NCI-H226 (cell line): ENCODE measurements at regions not wholly inside any gene's neighbourhood (a gene's known extent, or its start where the extent isn't known, plus 50 kb on each side); places are given as distances from the start of the nearest gene placed in this dataset.
"Not testable (repeated sequence)": the region's sequence is repeated elsewhere in the genome, so short reads cannot be mapped to it uniquely, and the experiment has no call there.

Experiments
- DNase-seq: peaks from one replicate; pipeline ENCODE4 v3.0.0-alpha.2; 2015

DNA sequence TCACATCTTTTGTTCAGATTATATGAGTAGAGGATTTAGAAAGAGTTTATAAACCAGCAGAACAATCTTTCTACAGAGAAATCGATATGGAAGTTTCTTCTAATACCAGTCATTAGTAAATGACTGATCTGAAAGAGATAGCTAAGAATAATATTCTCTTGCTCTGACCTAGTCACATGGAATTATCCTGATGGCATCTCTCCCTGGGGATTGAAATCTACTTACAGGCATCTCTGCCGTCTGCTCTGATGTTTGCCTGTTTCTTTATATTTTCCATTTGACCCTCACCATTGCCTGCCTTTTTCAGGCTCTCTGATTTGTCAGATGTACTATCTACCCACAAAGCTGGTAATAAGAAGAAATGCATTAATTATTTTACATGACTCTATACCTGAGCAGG, 1157.3 kb downstream of the PCDH7 start:
- DNase-seq = no peak

DNA sequence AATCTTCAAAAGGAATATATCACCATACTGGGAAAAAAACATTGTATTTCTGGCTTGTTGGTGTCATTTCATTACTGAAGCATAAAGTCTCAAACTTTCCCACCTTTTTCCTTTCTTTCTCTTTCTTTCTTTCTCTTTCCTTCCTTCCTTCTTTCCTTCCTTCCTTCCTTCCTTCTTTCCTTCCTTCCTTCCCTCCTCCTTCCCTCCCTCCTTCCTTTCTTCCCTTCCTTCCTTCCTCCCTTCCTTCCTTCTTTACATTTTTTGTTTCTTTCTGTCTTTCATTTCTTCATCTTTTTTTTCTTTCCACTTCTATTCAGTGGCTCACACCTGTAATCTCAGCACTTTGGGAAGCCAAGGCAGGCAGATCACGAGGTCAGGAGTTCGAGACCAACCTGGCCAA, 1160.7 kb downstream of the PCDH7 start:
- not testable (repeated sequence) for DNase-seq

DNA sequence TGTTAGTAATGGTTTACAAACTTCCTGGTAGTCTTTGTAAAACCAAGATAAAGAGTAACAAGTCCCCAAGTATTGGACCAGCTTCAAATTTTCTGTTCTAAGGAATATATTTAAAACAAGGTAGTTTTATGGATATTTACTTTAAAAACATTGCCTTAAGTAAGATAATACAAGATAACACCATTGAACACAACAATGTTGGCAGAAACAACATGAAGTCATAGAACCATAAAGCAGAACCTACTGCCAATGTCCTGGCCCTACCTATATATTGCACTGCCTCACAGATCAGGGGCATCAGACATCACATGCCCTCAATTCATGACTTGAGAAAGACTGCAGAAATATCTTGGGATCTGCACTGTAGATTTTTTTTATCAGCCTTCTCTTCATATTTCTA, 1176.2 kb downstream of the PCDH7 start:
- no peak for DNase-seq

DNA sequence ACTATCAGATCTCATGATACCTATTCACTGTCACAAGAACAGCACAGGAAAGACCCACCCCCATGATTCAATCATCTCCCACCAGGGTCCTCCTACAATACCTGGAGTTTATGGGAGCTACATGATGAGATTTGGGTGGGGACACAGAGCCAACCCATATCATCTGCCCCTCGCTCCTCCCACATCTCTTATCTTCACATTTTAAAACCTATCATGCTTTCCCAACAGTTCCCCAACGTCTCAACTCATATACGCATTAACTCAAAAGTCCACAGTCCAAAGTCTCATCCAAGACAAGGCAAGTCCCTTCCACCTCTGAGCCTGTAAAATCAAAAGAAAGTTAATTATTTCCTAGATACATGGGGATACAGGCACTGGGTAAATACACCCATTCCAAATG, 1185.2 kb downstream of the PCDH7 start:
- DNase-seq = no peak

DNA sequence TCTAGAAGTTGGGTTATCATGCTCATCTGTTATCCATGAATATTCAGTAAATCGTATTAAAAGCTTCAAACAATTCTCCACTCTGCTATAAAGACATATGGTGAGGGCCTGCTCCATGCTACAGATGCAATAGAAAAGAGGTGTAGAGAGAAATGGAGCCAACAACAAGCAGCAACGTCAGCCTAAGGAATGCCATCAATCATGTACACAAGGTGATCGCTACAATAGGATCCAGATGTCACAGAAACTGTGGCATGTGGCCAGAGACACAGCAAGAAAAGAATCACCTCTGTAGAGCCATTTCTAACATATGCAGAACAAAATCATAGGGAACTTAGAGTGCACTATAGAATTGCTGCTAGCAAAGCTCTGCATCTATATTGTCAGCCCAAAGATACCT, 1188.1 kb downstream of the PCDH7 start:
- DNase-seq = no peak

DNA sequence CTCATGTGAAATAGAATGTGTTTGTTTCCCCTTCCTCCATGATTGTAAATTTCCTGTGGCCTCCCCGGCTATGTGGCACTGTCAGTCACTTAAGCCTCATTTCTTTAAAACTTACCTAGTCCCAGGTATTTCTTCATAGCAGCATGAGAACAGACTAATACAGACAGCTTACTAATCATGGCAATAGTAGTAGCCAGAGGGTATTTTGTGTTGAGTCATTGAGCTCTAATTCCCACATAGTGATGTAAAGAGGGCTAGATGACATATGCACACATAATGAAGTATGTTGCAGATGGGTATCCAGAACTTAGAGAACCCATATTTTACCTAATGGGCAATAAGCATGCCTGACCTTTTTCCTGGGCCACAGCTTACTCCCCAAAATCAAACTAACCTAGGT, 1197.2 kb downstream of the PCDH7 start:
- DNase-seq = peak; percentile 22

DNA sequence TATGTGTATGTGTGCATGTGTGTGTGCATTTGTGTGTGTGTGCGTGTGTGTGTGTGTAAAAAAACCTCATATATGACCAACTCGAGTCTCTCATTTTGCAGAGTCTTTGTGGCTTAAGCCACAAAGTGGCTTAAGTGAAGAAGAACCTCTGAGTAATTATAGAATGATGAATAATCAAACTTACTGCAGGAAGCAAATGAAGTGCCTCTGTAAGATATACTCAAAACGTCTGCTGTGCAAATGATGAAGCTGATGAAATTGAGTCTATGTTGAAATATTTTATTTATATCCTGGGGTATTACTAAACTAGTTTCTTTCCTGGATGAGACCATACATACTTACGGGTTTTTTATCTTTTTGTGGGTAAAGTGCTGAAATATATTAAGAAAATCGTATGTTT, 1198.7 kb downstream of the PCDH7 start:
- peak; percentile 23 for DNase-seq

DNA sequence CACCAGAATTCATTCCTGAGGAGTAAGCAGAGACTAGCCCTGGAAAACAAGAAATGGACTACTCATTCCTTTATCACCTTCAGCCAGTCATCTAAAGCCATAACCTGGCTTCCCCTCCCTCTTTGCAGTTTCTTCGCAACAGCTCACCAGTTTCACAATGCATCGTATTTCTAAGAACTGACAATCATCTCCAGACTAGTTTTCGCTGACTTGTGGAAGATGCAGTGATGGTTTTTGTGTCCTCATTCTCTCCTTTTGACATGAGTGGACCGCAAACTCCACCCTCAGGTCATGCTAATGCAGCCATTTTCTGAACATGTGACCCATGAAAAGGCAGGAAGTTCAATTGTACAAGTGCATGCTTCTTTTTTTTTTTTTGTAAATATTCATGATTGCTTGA, 1203.5 kb downstream of the PCDH7 start:
- DNase-seq = no peak

DNA sequence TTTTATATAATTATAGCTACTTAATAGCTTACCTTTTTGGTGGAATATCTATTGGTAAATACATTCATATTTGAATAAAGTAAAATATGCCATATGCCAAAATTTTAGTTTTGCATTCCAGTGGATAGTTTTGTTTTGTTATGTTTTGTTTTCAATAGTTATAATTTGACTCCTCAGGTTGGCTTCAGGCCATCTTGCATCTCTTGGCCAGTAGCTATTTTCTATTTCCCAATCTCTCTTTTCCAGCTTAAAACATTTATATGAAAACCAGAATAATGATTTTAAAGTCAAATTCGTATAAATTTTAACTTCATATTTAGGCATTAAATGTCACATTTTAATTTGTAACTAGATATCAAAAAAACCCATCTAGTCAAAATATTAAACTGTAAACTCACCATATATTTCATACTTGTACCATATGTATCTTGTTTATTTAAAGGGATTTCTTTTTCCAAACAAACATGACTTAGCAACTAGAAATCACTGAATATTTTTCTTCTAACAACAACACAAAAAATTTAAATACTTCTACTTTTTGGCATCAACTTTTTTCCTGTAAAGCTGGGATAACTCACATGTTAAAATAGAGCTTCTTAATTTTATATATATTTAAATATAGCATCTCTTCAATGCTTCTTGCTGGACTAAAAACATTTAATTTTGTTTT, 1209.6 kb downstream of the PCDH7 start:
- no peak for DNase-seq

DNA sequence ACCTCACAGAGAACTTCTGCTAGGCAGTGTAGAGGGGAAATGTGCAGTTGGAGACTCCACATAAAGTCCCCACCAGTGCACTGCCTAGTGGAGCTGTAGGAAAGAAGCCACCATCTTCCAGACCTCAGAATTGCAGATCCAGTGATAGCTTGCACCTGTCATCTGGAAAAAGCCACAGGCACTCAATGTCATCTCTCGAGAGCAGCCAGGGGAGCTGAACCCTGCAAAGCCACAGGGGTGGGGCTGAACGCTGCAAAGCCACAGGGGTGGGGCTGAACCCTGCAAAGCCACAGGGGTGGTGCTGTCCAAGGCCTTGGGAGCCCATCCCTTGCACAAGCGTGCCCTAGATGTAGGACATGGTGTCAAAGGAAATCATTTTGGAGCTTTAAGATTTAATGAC, 1226.3 kb downstream of the PCDH7 start:
- DNase-seq = no peak

DNA sequence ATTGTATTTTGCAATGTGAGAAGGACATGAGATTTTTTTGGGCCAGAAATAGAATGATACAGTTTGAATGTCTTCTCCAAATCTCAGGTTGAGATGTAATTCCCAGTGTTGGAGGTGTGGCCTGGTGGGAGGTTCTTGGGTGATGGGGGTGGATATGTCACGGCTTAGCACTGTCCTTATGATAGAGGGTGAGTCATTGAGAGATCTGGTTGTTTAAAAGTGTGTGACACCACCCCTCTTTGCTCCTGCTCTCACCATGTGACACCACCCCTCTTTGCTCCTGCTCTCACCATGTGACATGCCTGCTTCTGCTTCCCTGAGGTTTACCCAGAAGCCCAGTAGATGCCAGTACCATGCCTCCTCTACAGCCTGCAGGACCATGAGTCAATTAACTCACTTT, 1226.9 kb downstream of the PCDH7 start:
- DNase-seq = no peak

DNA sequence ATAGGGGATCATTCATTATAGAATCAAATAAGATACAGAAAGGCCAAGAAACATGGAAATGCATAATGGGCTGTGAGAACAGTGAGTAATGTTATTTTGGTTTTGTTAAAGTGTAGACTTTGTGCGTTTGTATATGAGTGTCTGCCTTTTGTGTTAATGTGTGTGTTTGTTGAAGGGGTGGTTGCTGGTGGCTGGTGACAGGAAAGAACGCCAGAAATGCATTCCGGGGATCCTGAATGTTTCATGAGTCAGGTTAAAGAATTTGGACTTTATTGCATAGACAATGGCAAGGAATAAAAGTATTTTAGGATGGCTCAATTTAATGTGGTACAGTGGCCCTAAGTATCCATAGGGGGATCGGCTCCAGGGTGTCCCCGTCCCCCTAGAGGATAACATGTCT, 1228.9 kb downstream of the PCDH7 start:
- DNase-seq = no peak

DNA sequence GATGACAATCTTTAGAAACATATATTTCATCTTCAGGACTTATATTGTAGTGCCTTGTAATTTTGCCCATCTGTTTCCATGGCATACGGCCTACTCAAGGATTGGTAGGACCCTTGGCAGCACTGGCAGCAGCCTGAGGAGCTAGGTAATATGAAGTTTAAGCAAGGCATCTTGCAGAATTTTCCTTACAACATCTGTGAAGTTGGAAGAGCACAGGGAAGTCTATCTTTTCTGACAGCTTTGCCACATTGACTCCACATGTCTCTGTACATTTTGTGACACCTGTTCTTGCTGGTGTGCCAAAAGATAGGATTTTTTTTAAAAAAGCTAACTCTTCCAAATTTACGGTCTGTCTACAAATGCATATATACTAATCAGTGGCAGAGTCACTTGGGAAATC, 1235.2 kb downstream of the PCDH7 start:
- DNase-seq = no peak

DNA sequence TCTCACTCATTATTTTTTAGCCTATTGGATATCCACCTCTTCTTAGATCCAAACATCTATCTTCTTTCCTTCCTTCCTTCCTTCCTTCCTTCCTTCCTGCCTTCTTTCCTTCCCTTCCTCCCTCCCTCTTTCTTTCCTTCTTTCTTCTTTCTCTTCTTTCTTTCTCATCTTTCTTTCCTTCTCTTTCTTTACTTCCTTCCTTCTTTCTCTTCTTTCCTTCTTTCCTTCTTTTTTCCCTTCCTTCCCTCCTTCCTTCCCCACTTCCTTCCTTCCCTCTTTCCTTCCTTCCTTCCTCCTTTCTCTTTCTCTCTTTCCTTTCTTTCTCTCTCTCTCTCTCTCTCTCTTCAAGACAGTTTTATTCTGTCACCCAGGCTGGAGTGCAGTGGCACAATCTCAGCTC, 1239.8 kb downstream of the PCDH7 start:
- no peak for DNase-seq

DNA sequence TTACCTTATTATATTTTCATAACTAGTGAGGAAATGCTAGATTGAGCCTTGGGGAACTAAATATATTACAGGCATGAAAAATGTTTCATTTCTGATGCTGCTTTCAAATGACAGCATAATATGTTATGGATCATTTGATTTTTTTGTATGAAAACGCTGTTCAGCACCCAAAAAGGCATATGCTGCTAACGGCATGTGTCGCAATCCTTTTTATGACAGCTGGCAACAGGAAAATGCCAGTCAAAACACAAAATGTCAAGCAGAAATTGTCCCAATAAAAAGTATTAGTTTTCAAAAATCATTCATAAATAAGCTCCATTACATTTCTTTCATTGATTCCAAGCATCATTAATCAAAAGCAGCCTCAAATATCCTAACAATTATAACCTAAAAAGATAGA, 1244.5 kb downstream of the PCDH7 start:
- no peak for DNase-seq

DNA sequence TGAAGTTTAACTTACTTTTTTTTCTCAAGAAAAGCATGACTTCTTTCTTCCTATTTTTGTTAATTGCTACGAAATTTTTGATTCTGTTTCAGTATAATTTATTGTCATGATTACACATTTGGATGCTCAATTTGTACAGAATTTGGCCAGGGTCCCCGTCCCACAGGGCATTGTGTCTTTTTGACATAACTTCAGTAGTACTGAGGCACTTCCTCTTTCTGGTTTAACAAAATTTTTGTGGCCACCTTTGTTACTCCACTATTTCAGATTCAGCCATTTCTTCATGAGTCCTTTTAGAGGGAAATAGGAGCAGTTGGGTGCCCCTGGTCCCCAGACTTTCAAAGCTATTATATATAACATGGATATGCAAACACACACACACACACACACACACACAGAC, 1248.7 kb downstream of the PCDH7 start:
- DNase-seq = no peak

DNA sequence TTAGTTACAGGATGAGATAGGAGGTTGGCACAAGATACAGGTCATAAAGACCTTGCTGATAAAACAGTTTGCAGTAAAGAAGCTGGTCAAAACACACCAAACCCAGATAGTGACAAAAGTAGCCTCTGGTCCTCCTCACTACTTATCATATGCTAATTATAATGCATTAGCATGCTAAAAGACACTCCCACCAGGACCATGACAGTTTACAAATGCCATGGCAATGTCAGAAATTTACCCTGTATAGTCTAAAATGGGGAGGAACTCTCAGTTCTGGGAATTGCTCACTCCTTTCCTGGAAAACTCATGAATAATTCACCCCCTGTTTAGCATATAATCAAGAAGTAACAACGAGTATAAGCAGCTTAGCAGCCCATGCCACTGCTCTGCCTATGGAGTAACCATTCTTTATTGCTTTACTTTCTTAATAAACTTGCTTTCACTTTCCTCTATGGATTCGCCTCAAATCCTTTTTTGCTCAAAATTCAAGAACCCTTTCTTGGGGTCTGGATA, 1254.4 kb downstream of the PCDH7 start:
- no peak for DNase-seq

DNA sequence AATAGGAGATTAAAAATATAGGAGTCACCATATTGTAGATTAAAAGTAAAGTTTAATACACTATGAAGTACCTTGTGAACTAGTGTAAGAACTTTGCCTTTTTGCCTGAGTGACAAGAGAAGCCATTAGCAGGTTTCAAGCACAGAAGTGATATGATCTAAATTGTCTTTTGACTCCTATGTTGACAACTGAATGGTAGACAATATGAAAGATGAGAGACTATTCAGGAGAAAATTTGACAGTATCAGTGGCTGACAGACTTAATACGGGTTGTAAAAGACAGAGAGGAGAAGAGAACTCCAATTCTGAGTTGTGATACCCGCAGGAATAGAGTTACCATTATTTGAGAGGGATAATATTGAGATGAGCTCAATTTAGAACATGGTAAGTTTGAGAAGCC, 1259.8 kb downstream of the PCDH7 start:
- no peak for DNase-seq

DNA sequence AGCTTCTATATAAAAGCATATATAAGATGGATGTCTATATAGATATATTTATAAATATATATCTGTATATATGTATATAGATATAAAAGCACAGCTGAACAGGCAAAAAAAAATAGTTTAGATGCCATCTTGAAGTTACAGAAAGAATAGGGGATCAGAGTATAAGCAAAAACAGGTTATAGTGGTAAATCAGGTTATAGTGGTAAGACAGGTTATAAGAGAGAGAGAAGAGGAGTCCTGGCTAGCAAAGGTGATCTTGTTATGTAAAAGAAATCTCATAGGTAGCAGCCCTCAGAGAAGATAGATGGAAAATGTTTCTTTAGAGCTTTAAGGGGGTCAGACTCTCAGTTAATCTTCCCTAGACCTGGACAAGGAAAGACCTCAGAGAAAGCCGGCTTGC, 1263.1 kb downstream of the PCDH7 start:
- DNase-seq = no peak

DNA sequence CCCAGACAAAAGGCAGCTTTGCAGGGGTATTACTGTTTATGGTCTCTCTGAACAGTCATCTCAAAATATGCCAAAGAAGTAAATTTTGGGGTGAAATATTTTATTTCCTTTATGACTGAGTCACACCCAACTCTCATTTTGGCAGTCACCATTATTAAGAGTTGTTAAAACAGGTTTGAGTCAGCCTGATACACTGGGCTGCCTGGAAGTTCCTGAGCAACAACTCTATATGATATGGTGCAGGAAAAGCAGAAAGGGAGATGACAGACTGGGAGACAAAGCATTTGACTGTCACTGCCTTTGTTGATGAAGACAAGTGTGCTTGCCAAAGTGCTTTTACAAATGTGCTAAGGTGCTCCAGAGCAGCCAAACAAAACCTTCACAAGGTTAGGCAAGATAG, 1263.5 kb downstream of the PCDH7 start:
- no peak for DNase-seq

DNA sequence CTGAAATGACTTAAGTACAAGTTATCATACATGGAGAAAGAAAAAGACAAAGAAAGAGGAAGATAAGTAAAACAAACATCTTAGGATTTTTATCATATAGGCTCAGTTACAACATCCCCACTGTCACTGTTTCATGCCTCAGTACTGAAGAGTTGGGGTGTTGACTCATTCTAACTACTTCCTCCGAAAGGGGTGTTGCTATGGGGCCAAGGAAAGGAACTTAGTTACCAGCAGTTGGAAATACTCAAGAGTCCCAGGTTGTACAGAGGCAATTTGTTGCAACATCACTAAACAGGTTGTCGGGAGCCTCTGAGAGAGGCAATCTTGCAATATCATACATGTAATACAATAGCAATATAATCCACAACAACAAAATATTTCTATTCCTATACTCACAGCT, 1264.7 kb downstream of the PCDH7 start:
- peak; percentile 32 for DNase-seq

DNA sequence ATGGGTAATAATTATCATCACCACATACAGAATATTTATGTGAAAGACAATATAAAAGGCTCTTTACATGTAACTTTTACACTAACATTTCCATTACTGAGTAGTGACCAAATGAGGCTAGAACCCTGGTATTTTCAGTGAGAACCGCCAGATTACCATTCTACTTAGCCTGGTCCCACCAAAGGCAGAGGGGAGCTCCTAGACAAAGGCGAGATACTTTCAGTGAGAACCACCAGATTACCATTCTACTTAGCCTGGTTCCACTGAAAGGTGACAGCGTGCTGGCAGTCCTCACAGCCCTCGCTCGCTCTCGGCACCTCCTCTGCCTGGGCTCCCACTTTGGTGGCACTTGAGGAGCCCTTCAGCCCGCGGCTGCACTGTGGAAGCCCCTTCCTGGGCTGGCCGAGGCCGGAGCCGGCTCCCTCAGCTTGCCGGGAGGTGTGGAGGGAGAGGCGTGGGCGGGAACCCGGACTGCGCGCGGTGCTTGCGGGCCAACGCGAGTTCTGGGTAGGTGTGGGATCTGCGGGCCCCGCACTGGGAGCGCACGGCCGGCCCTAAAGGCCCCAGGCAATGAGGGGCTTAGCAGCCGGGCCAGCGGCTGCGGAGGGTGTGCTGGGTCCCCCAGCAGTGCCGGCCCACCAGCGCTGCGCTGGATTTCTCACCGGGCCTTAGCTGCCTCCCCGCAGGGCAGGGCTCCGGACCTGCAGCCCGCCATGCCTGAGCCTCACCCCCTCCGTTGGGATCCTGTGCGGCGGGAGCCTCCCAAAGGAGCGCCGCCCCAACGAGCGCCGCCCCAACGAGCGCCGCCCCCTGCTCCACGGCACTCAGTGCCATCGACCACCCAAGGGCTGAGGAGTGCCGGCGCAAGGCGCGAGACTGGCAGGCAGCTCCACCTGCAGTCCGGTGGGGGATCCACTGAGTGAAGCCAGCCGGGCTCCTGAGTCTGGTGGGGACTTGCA, 1276.1 kb downstream of the PCDH7 start:
- DNase-seq = no peak

DNA sequence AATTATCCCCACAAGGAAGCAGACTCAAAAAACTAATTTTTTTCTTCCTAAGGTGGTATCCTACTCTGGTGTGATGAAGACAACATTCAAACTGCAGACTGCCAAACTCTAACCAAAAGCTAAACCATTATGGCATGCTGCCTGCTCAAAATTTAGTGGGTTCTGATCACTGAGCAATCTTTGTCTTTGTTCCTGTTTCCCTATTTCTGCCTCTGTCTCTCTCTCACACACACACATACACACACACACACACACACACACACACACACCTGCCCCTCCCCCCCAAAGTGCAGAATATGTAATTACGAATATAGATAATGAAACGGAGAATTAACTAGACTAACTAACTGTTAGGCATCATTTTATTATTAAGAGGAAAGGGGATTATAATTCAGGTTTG, 1278.6 kb downstream of the PCDH7 start:
- no peak for DNase-seq

DNA sequence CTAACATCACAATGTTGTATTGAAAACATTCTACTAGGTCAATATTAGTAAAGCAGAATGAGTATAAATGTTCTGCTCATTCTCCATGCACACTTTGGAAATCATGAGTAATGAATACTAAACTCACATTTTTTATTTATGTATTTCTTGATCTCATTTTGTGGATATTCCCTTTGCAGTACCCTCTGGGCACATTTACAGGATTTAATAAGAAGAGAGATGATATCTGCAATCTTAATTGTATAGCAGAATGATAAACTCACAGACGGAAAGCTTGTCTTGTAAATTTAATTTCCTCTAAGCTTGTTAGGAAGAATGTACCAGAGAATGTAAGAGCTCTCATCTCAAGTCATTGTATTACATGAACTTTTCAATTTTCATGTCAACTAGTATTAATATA, 1279.7 kb downstream of the PCDH7 start:
- no peak for DNase-seq
